Keratinocyte (primary cell): ENCODE measurements at regions not wholly inside any gene's neighbourhood (a gene's known extent, or its start where the extent isn't known, plus 50 kb on each side); places are given as distances from the start of the nearest gene placed in this dataset.
A peak's percentile ranks its signal among the peaks of the same experiment; 100 is the strongest.

Experiments
- DNase-seq: peaks from one replicate; pipeline ENCODE4 v3.0.0-alpha.2; 2011; ENCODE audit warnings: low read depth, missing footprints, low spot score
- FAIRE-seq: peaks from 2 replicates; lab custom pipeline; 2011; peaks lifted over from hg19 to GRCh38; lab: Jason Lieb, UNC
- H2AFZ ChIP-seq: 2 replicates; pipeline ENCODE4 v1.6.0; 2012; ENCODE audit warnings: low read length, control low read depth, inconsistent platforms; ENCODE audit not compliant: control insufficient read depth
- H3K27ac ChIP-seq: 2 replicates; pipeline ENCODE4 v1.5.1; 2011; ENCODE audit warnings: low read length; ENCODE audit not compliant: control insufficient read depth, insufficient read depth
- H3K27me3 ChIP-seq: 3 replicates; pipeline ENCODE4 v1.6.0; 2011; ENCODE audit warnings: low read length; ENCODE audit not compliant: control insufficient read depth, insufficient read depth; ENCODE audit errors: extremely low read depth
- H3K36me3 ChIP-seq, 2 experiments: 2 replicates in 1 of 2; 3 replicates in 1 of 2; pipeline ENCODE4 v1.5.1; 2011; ENCODE audit warnings: low read length in 2 of 2, mild to moderate bottlenecking in 1 of 2; ENCODE audit not compliant: control insufficient read depth in 2 of 2, insufficient read depth in 2 of 2; ENCODE audit errors: extremely low read depth in 1 of 2
- H3K4me1 ChIP-seq: 3 replicates; pipeline ENCODE4 v1.5.1; 2011; ENCODE audit warnings: low read length; ENCODE audit not compliant: control insufficient read depth, insufficient read depth; ENCODE audit errors: extremely low read depth
- H3K4me2 ChIP-seq: 3 replicates; pipeline ENCODE4 v1.6.0; 2011; ENCODE audit warnings: low read depth, low read length; ENCODE audit not compliant: control insufficient read depth, insufficient read depth; ENCODE audit errors: extremely low read depth
- H3K4me3 ChIP-seq, 3 experiments: fragments of 200-600 bp in 1 of 3; sonication (generic) in 1 of 3; 2 replicates in 2 of 3; 3 replicates in 1 of 3; pipeline ENCODE4 v1.5.1; 2011 to 2016; ENCODE audit warnings: low read length in 3 of 3, mild to moderate bottlenecking in 3 of 3, control low read depth in 2 of 3, inconsistent platforms in 1 of 3, low read depth in 1 of 3, mixed read lengths in 1 of 3, mixed run types in 1 of 3, moderate library complexity in 1 of 3; ENCODE audit not compliant: control insufficient read depth in 2 of 3, insufficient read depth in 2 of 3; ENCODE audit errors: extremely low read depth in 1 of 3
- H3K79me2 ChIP-seq: 2 replicates; pipeline ENCODE4 v1.6.0; 2012; ENCODE audit warnings: low read length; ENCODE audit not compliant: control insufficient read depth, insufficient read depth
- H3K9ac ChIP-seq: 3 replicates; pipeline ENCODE4 v1.6.0; 2011; ENCODE audit warnings: low read length; ENCODE audit not compliant: control insufficient read depth, insufficient read depth; ENCODE audit errors: extremely low read depth
- H3K9me1 ChIP-seq: 3 replicates; pipeline ENCODE4 v1.6.0; 2011; ENCODE audit warnings: low read length; ENCODE audit not compliant: control insufficient read depth, insufficient read depth; ENCODE audit errors: extremely low read depth
- H3K9me3 ChIP-seq: 2 replicates; pipeline ENCODE4 v1.5.1; 2012; ENCODE audit warnings: low read depth, low read length; ENCODE audit not compliant: control insufficient read depth
- H4K20me1 ChIP-seq: 3 replicates; pipeline ENCODE4 v1.6.0; 2011; ENCODE audit warnings: low read length; ENCODE audit not compliant: control insufficient read depth, insufficient read depth; ENCODE audit errors: extremely low read depth
- CTCF ChIP-seq, 3 experiments: IDR thresholded peaks in 1 of 3; conservative IDR thresholded peaks in 1 of 3; optimal IDR thresholded peaks in 1 of 3; 2 replicates in 2 of 3; 3 replicates in 1 of 3; pipeline versions ENCODE3 to v1.5.1; 2011; ENCODE audit warnings: low read length in 3 of 3, mild to moderate bottlenecking in 3 of 3, moderate library complexity in 2 of 3, control low read depth in 1 of 3, inconsistent platforms in 1 of 3; ENCODE audit not compliant: insufficient read depth in 2 of 3; ENCODE audit errors: extremely low read depth in 1 of 3
- EZH2 ChIP-seq: IDR thresholded peaks from one replicate; pipeline ENCODE4 v1.6.1; 2012; ENCODE audit warnings: inconsistent platforms, mild to moderate bottlenecking, low read length, moderate library complexity
- dilution Hi-C: fragments of 300-500 bp; cut with MboI; formaldehyde crosslinking; loops from one replicate; pipeline ENCODE4 v1.7.0; 2020; ENCODE audit warnings: low sequenced_read_pairs; ENCODE audit not compliant: extremely low pct_ligation_motif_present

GRCh38 chr9:660227-660626 lies 181.3 kb upstream of the DMRT1 start:
- Histone ChIP-seq H3K27ac (no peak overlapping the region), H3K79me2 (no peaks in the 10 kb centered on the region), H3K4me2 (no peak overlapping the region), H2AFZ (no peak overlapping the region), H3K36me3 (no peaks in the 10 kb centered on the region), H3K9ac (no peak overlapping the region), H3K4me3 (no peak overlapping the region), H3K27me3 (no peaks in the 10 kb centered on the region), H3K9me3 (no peaks in the 10 kb centered on the region), H3K4me1 (peaks cover 19% of the 10 kb centered on the region), H3K9me1 (no peaks in the 10 kb centered on the region), H4K20me1 (no peaks in the 10 kb centered on the region)
- dilution Hi-C loops: no loop called here
- FAIRE-seq (peak; percentile 43), DNase-seq (no peak)
- TF ChIP-seq CTCF (optimal IDR thresholded peaks at IDR 0.05 in 1 of 3, IDR thresholded peaks at IDR 0.05 in 1 of 3, conservative IDR thresholded peaks at IDR 0.05 in 1 of 3; ENCODE audit: extremely low read depth in 1 of 3, insufficient read depth in 2 of 3, low read length in 3 of 3) (no peak), EZH2 (no peak)

GRCh38 chr9:663541-663940 lies 178.0 kb upstream of the DMRT1 start:
- Histone ChIP-seq H3K9me3 (no peaks in the 10 kb centered on the region), H3K9me1 (no peaks in the 10 kb centered on the region), H3K4me1 (no peaks in the 10 kb centered on the region), H3K4me2 (no peak overlapping the region), H3K9ac (no peak overlapping the region), H4K20me1 (no peaks in the 10 kb centered on the region), H3K36me3 (no peaks in the 10 kb centered on the region), H3K4me3 (no peak overlapping the region), H2AFZ (no peak overlapping the region), H3K27ac (no peak overlapping the region), H3K79me2 (no peaks in the 10 kb centered on the region), H3K27me3 (no peaks in the 10 kb centered on the region)
- no peak for DNase-seq
- dilution Hi-C loops: no loop called here
- FAIRE-seq: peak; percentile 58
- TF ChIP-seq EZH2: no peak
- no peak for TF ChIP-seq CTCF (optimal IDR thresholded peaks at IDR 0.05 in 1 of 3, IDR thresholded peaks at IDR 0.05 in 1 of 3, conservative IDR thresholded peaks at IDR 0.05 in 1 of 3; ENCODE audit: extremely low read depth in 1 of 3, insufficient read depth in 2 of 3, low read length in 3 of 3)
